ENCODE measurements at regions not wholly inside any gene's neighbourhood (a gene's known extent, or its start where the extent isn't known, plus 50 kb on each side); places are given as distances from the start of the nearest gene placed in this dataset.

DNA sequence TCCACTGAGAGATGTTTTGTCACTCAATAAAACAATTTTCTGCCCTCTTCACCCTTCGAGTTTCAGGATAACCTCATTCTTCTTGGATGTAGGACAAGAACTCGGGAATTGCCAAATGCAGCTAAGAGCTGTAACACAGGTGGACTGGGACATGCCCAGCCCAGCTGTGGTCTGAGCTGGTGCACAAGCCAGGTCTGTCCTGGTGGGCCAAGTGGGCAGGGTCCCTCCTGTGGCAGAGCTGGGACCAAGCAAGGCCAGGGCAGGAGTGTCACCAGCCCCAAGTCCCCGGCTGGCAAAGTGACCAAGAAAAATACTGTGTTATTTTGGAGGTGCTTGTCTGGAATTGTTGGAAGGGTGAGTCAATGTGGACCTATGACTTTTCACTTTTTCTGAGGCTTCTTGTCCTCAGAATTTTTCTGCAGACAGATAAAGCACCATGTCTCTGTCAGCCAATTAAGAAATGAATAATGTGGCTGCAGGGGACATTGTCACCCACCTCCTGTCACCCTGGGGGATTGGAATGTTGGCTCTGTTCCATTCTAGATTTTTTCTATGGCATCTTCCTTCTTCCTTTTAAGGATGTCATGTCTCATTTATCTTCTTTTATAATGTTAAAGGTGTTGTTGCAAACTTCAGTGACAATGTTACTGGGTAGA, 645.2 kb upstream of the EPHA6 start:
- WGBS, 3 donors, result 88 to 89% (median 89%) methylated on average over 3 of the region's 3 CpGs
- DNase-seq, result no peak
- Histone ChIP-seq H3K27ac (no peak overlapping the region), H3K36me3 (no peaks in the 10 kb centered on the region), H3K4me1 (ENCODE audit: insufficient read depth) (no peaks in the 10 kb centered on the region), H3K27me3 (no peaks in the 10 kb centered on the region), H3K4me3 (no peak overlapping the region), H3K9me3 (no peaks in the 10 kb centered on the region)
- no peak for TF ChIP-seq EP300 (IDR thresholded peaks at IDR 0.05)
- no peak for TF ChIP-seq POLR2A (IDR thresholded peaks at IDR 0.05)
- TF ChIP-seq, protein P1, sequence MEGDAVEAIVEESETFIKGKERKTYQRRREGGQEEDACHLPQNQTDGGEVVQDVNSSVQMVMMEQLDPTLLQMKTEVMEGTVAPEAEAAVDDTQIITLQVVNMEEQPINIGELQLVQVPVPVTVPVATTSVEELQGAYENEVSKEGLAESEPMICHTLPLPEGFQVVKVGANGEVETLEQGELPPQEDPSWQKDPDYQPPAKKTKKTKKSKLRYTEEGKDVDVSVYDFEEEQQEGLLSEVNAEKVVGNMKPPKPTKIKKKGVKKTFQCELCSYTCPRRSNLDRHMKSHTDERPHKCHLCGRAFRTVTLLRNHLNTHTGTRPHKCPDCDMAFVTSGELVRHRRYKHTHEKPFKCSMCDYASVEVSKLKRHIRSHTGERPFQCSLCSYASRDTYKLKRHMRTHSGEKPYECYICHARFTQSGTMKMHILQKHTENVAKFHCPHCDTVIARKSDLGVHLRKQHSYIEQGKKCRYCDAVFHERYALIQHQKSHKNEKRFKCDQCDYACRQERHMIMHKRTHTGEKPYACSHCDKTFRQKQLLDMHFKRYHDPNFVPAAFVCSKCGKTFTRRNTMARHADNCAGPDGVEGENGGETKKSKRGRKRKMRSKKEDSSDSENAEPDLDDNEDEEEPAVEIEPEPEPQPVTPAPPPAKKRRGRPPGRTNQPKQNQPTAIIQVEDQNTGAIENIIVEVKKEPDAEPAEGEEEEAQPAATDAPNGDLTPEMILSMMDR (IDR thresholded peaks at IDR 0.05), result no peak
- intact Hi-C loops (cut with DNase I), result no loop called here

- Histone ChIP-seq H3K4me3 (no peak overlapping the region), H3K27ac (no peak overlapping the region), H3K27me3 (no peaks in the 10 kb centered on the region), H3K4me1 (ENCODE audit: insufficient read depth) (no peaks in the 10 kb centered on the region), H3K36me3 (no peaks in the 10 kb centered on the region), H3K9me3 (no peaks in the 10 kb centered on the region)
- TF ChIP-seq, protein P1 (IDR thresholded peaks at IDR 0.05), result no peak
- TF ChIP-seq POLR2A (IDR thresholded peaks at IDR 0.05) (no peak), EP300 (IDR thresholded peaks at IDR 0.05) (no peak)
- DNase-seq, result no peak
- intact Hi-C loops (cut with DNase I), result no loop called here
These were observed 641.5 kb upstream of the EPHA6 start for GRCh38 chr3:96172917-96173316.

- H3K4me3 ChIP-seq, result no peak overlapping the region
- H3K27ac ChIP-seq, result no peak overlapping the region
- no peaks in the 10 kb centered on the region for H3K9me3 ChIP-seq
- H3K4me1 ChIP-seq (ENCODE audit: insufficient read depth), result no peaks in the 10 kb centered on the region
- intact Hi-C loops (cut with DNase I), result no loop called here
- WGBS, 3 donors, result 87 to 89% (median 89%) methylated on average over 6 of the region's 6 CpGs
- TF ChIP-seq POLR2A (IDR thresholded peaks at IDR 0.05), result no peak
- no peak for TF ChIP-seq EP300 (IDR thresholded peaks at IDR 0.05)
- no peak for DNase-seq
- no peaks in the 10 kb centered on the region for H3K27me3 ChIP-seq
- no peaks in the 10 kb centered on the region for H3K36me3 ChIP-seq
These were observed 638.9 kb upstream of the EPHA6 start for GRCh38 chr3:96175500-96175899.

DNA sequence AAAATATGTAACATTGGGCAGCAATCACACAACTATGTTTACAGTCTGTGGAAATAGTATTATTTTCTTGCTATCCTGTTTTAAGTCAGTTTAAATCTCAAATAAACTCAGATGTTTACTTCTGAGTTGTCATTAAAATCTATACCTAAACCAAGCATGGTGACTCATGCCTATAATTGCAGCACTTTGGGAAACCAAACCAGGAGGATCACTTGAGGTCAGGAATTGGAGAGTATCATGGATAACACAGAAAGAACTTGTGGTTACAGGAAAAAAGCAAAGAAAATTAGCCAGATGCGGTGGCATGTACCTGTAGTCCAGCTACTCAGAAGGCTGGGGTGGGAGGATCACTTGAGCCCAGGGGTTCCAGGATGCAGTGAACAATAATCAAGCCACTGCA, 631.6 kb upstream of the EPHA6 start:
- intact Hi-C loops (cut with DNase I), result loop anchor here in 1 of 4 donors (1.0 kb wide), 1 partner anchor 48 kb away; no protein-coding TSS in a partner anchor
- WGBS, 3 donors, result 46 to 96% (median 89%) methylated on average over 1 of the region's 1 CpG
- TF ChIP-seq, protein P1 (IDR thresholded peaks at IDR 0.05), result no peak
- TF ChIP-seq POLR2A (IDR thresholded peaks at IDR 0.05), result no peak
- TF ChIP-seq EP300 (IDR thresholded peaks at IDR 0.05), result no peak

DNA sequence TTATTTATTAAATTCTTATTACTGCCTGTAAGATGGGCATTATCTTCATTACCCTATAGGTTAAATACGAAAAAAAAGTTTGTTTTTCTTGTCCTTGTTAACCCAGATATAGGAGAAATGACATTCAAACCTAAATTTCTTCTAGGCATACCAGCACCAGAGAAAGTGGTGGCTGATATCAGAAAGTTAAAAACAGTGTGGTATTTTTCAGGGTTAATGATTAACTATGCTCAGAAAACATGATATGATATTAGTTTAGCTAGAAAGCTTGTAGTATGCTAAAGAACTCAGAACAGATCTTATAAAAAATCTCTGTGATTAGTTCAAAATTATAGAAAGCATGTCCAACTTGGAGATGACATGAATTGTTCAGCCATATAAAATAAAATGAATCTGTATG, 630.5 kb upstream of the EPHA6 start:
- Histone ChIP-seq H3K9me3 (no peaks in the 10 kb centered on the region), H3K36me3 (no peaks in the 10 kb centered on the region), H3K4me1 (ENCODE audit: insufficient read depth) (no peaks in the 10 kb centered on the region), H3K27me3 (no peaks in the 10 kb centered on the region), H3K4me3 (no peak overlapping the region), H3K27ac (no peak overlapping the region)
- intact Hi-C loops (cut with DNase I), result no loop called here
- 72 to 82% (median 80%) methylated on average over 1 of the region's 1 CpG for WGBS, 3 donors
- no peak for DNase-seq
- TF ChIP-seq EP300 (IDR thresholded peaks at IDR 0.05) (no peak), POLR2A (IDR thresholded peaks at IDR 0.05) (no peak)
- TF ChIP-seq, protein P1 (IDR thresholded peaks at IDR 0.05), result no peak

More for the DNA sequence above, 631.6 kb upstream of the EPHA6 start:
- Histone ChIP-seq H3K36me3 (no peaks in the 10 kb centered on the region), H3K4me1 (ENCODE audit: insufficient read depth) (no peaks in the 10 kb centered on the region), H3K4me3 (no peak overlapping the region), H3K27me3 (no peaks in the 10 kb centered on the region), H3K27ac (no peak overlapping the region), H3K9me3 (no peaks in the 10 kb centered on the region)
- no peak for DNase-seq
